ENCODE measurements at regions not wholly inside any gene's neighbourhood (a gene's known extent, or its start where the extent isn't known, plus 50 kb on each side); places are given as distances from the start of the nearest gene placed in this dataset.

GRCh38 chr16:82405736-82406135 is 221.0 kb upstream of the CDH13 start:
- no peak for DNase-seq (ENCODE audit: low spot score)

- no peak for DNase-seq (ENCODE audit: low spot score)
Measured at GRCh38 chr16:82404586-82405315, 222.0 kb upstream of the CDH13 start.

GRCh38 chr16:82402665-82403218 is 224.0 kb upstream of the CDH13 start:
- DNase-seq (ENCODE audit: low spot score), result no peak

- DNase-seq (ENCODE audit: low spot score), result no peak
Measured at GRCh38 chr16:82400046-82400445, 226.7 kb upstream of the CDH13 start.

GRCh38 chr16:82396509-82396908 is 226.5 kb upstream of the MPHOSPH6 start:
- no peak for DNase-seq (ENCODE audit: low spot score)

GRCh38 chr16:82395212-82395611 is 225.2 kb upstream of the MPHOSPH6 start:
- DNase-seq (ENCODE audit: low spot score), result no peak

- DNase-seq (ENCODE audit: low spot score), result no peak
Measured at GRCh38 chr16:82391690-82392089, 221.7 kb upstream of the MPHOSPH6 start.

GRCh38 chr16:82389956-82390650 is 220.1 kb upstream of the MPHOSPH6 start:
- DNase-seq (ENCODE audit: low spot score), result no peak

- no peak for DNase-seq (ENCODE audit: low spot score)
Measured at GRCh38 chr16:82386761-82387160, 216.7 kb upstream of the MPHOSPH6 start.

GRCh38 chr16:82384949-82385348 is 214.9 kb upstream of the MPHOSPH6 start:
- no peak for DNase-seq (ENCODE audit: low spot score)

GRCh38 chr16:82384017-82384416 is 214.0 kb upstream of the MPHOSPH6 start:
- no peak for DNase-seq (ENCODE audit: low spot score)

- no peak for DNase-seq (ENCODE audit: low spot score)
Measured at GRCh38 chr16:82382521-82382920, 212.5 kb upstream of the MPHOSPH6 start.

GRCh38 chr16:82379551-82379950 is 209.5 kb upstream of the MPHOSPH6 start:
- DNase-seq (ENCODE audit: low spot score), result no peak

GRCh38 chr16:82373976-82374375 is 204.0 kb upstream of the MPHOSPH6 start:
- no peak for DNase-seq (ENCODE audit: low spot score)

GRCh38 chr16:82370282-82370681 is 200.3 kb upstream of the MPHOSPH6 start:
- DNase-seq (ENCODE audit: low spot score), result no peak

- peak; percentile 56 for DNase-seq (ENCODE audit: low spot score)
Measured at GRCh38 chr16:82368041-82368440, 198.0 kb upstream of the MPHOSPH6 start.

- DNase-seq (ENCODE audit: low spot score), result no peak
Measured at GRCh38 chr16:82366462-82366861, 196.4 kb upstream of the MPHOSPH6 start.

- no peak for DNase-seq (ENCODE audit: low spot score)
Measured at GRCh38 chr16:82364690-82365089, 194.7 kb upstream of the MPHOSPH6 start.

GRCh38 chr16:82363026-82363816 is 193.2 kb upstream of the MPHOSPH6 start:
- DNase-seq (ENCODE audit: low spot score), result no peak

- DNase-seq (ENCODE audit: low spot score), result no peak
Measured at GRCh38 chr16:82361885-82362284, 191.9 kb upstream of the MPHOSPH6 start.

GRCh38 chr16:82360024-82360783 is 190.2 kb upstream of the MPHOSPH6 start:
- DNase-seq (ENCODE audit: low spot score), result no peak

Data from GM03348 (cell line).